KMS-11 (cell line): ENCODE measurements at regions not wholly inside any gene's neighbourhood (a gene's known extent, or its start where the extent isn't known, plus 50 kb on each side); places are given as distances from the start of the nearest gene placed in this dataset.

ENCODE experiments used
- H2AFZ ChIP-seq: fragments of 200-600 bp; sonication (generic); 2 replicates; pipeline ENCODE4 v1.6.1; 2016; ENCODE audit warnings: antibody characterized with exemption, mixed run types, low read depth
- H3K27ac ChIP-seq: fragments of 200-600 bp; sonication (generic); 2 replicates; pipeline ENCODE4 v1.6.1; 2016; ENCODE audit warnings: mild to moderate bottlenecking, mixed run types
- H3K27me3 ChIP-seq: fragments of 200-600 bp; sonication (generic); 2 replicates; pipeline ENCODE4 v1.6.1; 2017; ENCODE audit warnings: mild to moderate bottlenecking, low read depth, mixed run types, moderate library complexity; ENCODE audit not compliant: insufficient read depth
- H3K36me3 ChIP-seq: fragments of 200-600 bp; sonication (generic); 2 replicates; pipeline ENCODE4 v1.6.1; 2017; ENCODE audit warnings: mild to moderate bottlenecking, mixed run types; ENCODE audit not compliant: insufficient read depth
- H3K4me1 ChIP-seq: fragments of 200-600 bp; sonication (generic); 2 replicates; pipeline ENCODE4 v1.6.1; 2016; ENCODE audit warnings: mild to moderate bottlenecking, low read depth, mixed run types; ENCODE audit not compliant: poor library complexity, severe bottlenecking
- H3K4me2 ChIP-seq: fragments of 200-600 bp; sonication (generic); 2 replicates; pipeline ENCODE4 v1.7.0; 2016; ENCODE audit warnings: mild to moderate bottlenecking, mixed run types
- H3K4me3 ChIP-seq: fragments of 200-600 bp; sonication (generic); IDR thresholded peaks from 2 replicates; pipeline ENCODE4 v1.6.1; 2017; ENCODE audit warnings: low read depth, low read length, mixed read lengths; ENCODE audit not compliant: insufficient read depth
- H3K79me2 ChIP-seq: fragments of 200-600 bp; sonication (generic); 2 replicates; pipeline ENCODE4 v1.6.1; 2016; ENCODE audit warnings: low read depth, mixed run types; ENCODE audit not compliant: insufficient read depth
- H3K9ac ChIP-seq: fragments of 200-600 bp; sonication (generic); 2 replicates; pipeline ENCODE4 v1.6.1; 2016; ENCODE audit warnings: mild to moderate bottlenecking, mixed run types
- H4K20me1 ChIP-seq: fragments of 200-600 bp; sonication (generic); 2 replicates; pipeline ENCODE4 v1.6.1; 2016; ENCODE audit warnings: mild to moderate bottlenecking, mixed run types; ENCODE audit not compliant: insufficient read depth
- TF ChIP-seq, protein P1 (sequence below): fragments of 200-600 bp; sonication (generic); conservative IDR thresholded peaks from 2 replicates; pipeline ENCODE4 v1.6.1; 2017; ENCODE audit warnings: low read depth, mild to moderate bottlenecking, antibody characterized with exemption, low read length, moderate library complexity, mixed read lengths

DNA sequence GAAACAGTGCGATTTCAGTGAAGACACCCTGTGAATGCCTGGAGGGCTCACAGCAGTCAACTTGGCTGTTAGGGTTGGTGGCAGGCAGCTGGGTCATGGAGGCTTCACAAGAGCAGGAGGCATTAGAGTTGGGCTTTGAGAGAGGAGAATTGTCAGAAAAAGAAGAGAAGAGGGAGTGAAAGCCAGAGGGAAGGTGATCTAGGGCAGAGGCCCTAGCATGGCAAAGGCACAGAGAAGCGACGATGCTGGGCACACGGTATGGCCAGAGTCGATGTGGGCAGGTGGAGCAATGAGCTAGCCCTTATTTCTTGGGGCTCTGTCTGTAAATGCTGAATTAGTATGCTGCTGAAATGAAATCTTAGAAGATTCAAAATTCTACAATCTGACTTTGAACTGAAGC, 52.6 kb upstream of the OLFM4 start:
- H3K27me3 ChIP-seq, result no peaks in the 10 kb centered on the region

DNA sequence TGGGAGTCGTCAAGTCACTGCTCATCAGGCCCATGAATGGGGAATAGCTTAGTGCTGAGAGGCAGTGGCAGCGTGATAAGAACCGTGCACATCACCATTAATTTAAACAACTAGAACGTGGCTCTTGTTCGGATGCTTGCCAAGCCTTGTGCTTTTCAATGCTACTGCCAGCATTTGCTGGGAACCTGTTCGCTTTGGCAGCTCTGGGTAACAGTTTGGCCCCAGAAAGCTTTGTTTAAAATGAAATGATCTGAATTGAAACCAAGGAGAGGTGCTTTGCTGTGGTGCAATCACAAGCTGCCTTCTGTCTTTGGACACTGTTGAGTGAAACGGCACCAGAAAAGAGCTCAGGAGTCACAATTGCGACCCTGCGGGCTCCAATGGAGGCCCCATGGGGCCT, 53.5 kb upstream of the OLFM4 start:
- Histone ChIP-seq H3K4me2 (no peak overlapping the region), H3K36me3 (no peaks in the 10 kb centered on the region), H4K20me1 (no peaks in the 10 kb centered on the region), H3K27me3 (no peaks in the 10 kb centered on the region), H3K79me2 (no peaks in the 10 kb centered on the region), H3K4me3 (no peak overlapping the region), H2AFZ (no peak overlapping the region), H3K27ac (no peak overlapping the region), H3K9ac (no peak overlapping the region), H3K4me1 (no peaks in the 10 kb centered on the region)
- TF ChIP-seq, protein P1, sequence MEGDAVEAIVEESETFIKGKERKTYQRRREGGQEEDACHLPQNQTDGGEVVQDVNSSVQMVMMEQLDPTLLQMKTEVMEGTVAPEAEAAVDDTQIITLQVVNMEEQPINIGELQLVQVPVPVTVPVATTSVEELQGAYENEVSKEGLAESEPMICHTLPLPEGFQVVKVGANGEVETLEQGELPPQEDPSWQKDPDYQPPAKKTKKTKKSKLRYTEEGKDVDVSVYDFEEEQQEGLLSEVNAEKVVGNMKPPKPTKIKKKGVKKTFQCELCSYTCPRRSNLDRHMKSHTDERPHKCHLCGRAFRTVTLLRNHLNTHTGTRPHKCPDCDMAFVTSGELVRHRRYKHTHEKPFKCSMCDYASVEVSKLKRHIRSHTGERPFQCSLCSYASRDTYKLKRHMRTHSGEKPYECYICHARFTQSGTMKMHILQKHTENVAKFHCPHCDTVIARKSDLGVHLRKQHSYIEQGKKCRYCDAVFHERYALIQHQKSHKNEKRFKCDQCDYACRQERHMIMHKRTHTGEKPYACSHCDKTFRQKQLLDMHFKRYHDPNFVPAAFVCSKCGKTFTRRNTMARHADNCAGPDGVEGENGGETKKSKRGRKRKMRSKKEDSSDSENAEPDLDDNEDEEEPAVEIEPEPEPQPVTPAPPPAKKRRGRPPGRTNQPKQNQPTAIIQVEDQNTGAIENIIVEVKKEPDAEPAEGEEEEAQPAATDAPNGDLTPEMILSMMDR, result no peak

More for the DNA sequence above, 52.6 kb upstream of the OLFM4 start:
- no peaks in the 10 kb centered on the region for H4K20me1 ChIP-seq
- no peak overlapping the region for H3K27ac ChIP-seq
- H3K4me3 ChIP-seq, result no peak overlapping the region
- no peak overlapping the region for H2AFZ ChIP-seq
- TF ChIP-seq, protein P1, result no peak
- H3K9ac ChIP-seq, result no peak overlapping the region
- no peak overlapping the region for H3K4me2 ChIP-seq
- H3K4me1 ChIP-seq, result no peaks in the 10 kb centered on the region
- H3K36me3 ChIP-seq, result no peaks in the 10 kb centered on the region
- no peaks in the 10 kb centered on the region for H3K79me2 ChIP-seq

DNA sequence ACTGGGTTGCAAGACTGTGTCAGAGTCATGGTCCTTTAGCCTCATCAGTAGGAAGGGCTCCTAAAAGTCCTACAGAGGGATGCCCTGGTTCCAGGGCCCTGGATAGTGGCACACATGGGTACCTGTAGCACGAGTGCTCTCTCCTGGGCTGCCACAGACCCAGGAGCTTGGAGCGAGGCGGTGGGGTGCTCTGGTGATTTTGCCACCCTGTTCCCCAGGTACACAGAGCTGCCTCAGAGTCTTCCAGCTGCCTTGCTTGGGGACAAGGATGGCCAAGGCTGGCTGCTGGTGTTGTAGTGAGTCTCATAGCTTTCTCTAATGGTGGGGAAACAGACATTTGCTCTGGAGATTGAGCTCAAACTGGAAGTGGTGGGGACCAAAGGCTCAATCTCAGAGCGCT, 53.9 kb upstream of the OLFM4 start:
- Histone ChIP-seq H4K20me1 (no peaks in the 10 kb centered on the region), H3K9ac (no peak overlapping the region), H3K27me3 (no peaks in the 10 kb centered on the region), H3K4me2 (no peak overlapping the region), H3K79me2 (no peaks in the 10 kb centered on the region), H3K4me3 (no peak overlapping the region), H3K27ac (no peak overlapping the region), H2AFZ (no peak overlapping the region), H3K4me1 (no peaks in the 10 kb centered on the region), H3K36me3 (no peaks in the 10 kb centered on the region)
- TF ChIP-seq, protein P1, result no peak

DNA sequence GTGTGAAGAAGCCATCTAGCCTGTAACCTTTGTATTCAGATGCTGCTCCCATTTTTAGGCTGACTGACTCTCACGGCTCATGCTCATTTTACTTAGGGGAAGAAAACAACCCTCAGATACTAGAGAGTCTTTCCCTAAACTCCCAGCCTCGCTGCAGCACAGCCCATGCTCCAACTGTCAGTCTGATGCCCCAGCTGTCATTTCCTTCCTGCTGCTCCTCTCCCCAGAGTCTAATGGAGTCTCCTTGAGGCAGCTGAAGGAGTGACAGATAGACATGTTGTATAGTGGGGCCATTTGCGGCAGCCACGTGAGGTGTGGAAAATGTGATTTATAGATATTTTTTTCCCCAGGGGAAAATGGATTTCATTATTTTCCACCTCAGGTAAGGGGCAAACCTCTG, 59.2 kb upstream of the OLFM4 start:
- Histone ChIP-seq H3K27me3 (no peaks in the 10 kb centered on the region), H3K36me3 (no peaks in the 10 kb centered on the region), H4K20me1 (no peaks in the 10 kb centered on the region), H3K27ac (no peak overlapping the region), H3K4me2 (no peak overlapping the region), H3K9ac (no peak overlapping the region), H3K4me1 (peaks cover 4% of the 10 kb centered on the region), H2AFZ (no peak overlapping the region), H3K79me2 (no peaks in the 10 kb centered on the region), H3K4me3 (no peak overlapping the region)
- TF ChIP-seq, protein P1, result no peak
